NB4 (cell line): ENCODE measurements at regions not wholly inside any gene's neighbourhood (a gene's known extent, or its start where the extent isn't known, plus 50 kb on each side); places are given as distances from the start of the nearest gene placed in this dataset.

Experiments used
- DNase-seq: peaks from one replicate; pipeline ENCODE4 v3.0.0; 2010; ENCODE audit warnings: low read depth
- H3K4me3 ChIP-seq: one replicate; pipeline ENCODE4 v1.5.1; 2011; ENCODE audit warnings: mild to moderate bottlenecking, low read depth, low read length, moderate library complexity
- CTCF ChIP-seq: IDR thresholded peaks from one replicate; pipeline ENCODE4 v1.5.1; 2012; ENCODE audit warnings: low read depth, low read length
- MAX ChIP-seq: IDR thresholded peaks from 2 replicates; pipeline ENCODE4 v1.6.1; 2011; ENCODE audit warnings: low read depth, low read length
- MYC ChIP-seq: IDR thresholded peaks from 2 replicates; pipeline ENCODE4 v1.6.1; 2011; ENCODE audit warnings: low read depth, low read length
- POLR2A ChIP-seq: IDR thresholded peaks from 2 replicates; pipeline ENCODE4 v1.6.1; 2011; ENCODE audit warnings: mild to moderate bottlenecking; ENCODE audit not compliant: insufficient read length; ENCODE audit errors: extremely low read depth

GRCh38 chr1:58345215-58346035 lies 201.1 kb downstream of the OMA1 start:
- no peak for DNase-seq
- TF ChIP-seq MAX (no peak), POLR2A (no peak), CTCF (no peak), MYC (no peak)
- H3K4me3 ChIP-seq: no peak overlapping the region

- TF ChIP-seq MAX: no peak
- no peak for TF ChIP-seq CTCF
- no peak overlapping the region for H3K4me3 ChIP-seq
- DNase-seq: no peak
Measured at GRCh38 chr1:58340185-58340584, 206.3 kb downstream of the OMA1 start.

GRCh38 chr1:58338081-58338480 lies 208.4 kb downstream of the OMA1 start:
- TF ChIP-seq MAX (no peak), MYC (no peak), CTCF (no peak), POLR2A (no peak)
- no peak overlapping the region for H3K4me3 ChIP-seq
- no peak for DNase-seq

GRCh38 chr1:58333511-58333910 lies 213.0 kb downstream of the OMA1 start:
- DNase-seq: no peak
- TF ChIP-seq POLR2A: no peak
- no peak overlapping the region for H3K4me3 ChIP-seq

GRCh38 chr1:58331156-58331555 lies 215.4 kb downstream of the OMA1 start:
- H3K4me3 ChIP-seq: no peak overlapping the region
- no peak for TF ChIP-seq POLR2A
- TF ChIP-seq MAX: no peak
- no peak for TF ChIP-seq MYC
- no peak for TF ChIP-seq CTCF
- no peak for DNase-seq

- H3K4me3 ChIP-seq: no peak overlapping the region
- no peak for DNase-seq
- TF ChIP-seq MYC (no peak), POLR2A (no peak), MAX (no peak), CTCF (no peak)
Measured at GRCh38 chr1:58325866-58326265, 220.7 kb downstream of the OMA1 start.
